ENCODE measurements at regions not wholly inside any gene's neighbourhood (a gene's known extent, or its start where the extent isn't known, plus 50 kb on each side); places are given as distances from the start of the nearest gene placed in this dataset.

- TF ChIP-seq CTCF (IDR thresholded peaks at IDR 0.05; ENCODE audit: extremely low read depth, insufficient read depth, missing control alignments), result no peak
- no peak for DNase-seq (ENCODE audit: low spot score)
- in situ Hi-C loops (cut with MboI; ENCODE audit: low pct_unique_long_range_greater_than_20kb, low sequenced_read_pairs, unreplicated experiment), result no loop called here
Measured at GRCh38 chr5:57102905-57103255, 71.0 kb upstream of the GPBP1 start.

DNA sequence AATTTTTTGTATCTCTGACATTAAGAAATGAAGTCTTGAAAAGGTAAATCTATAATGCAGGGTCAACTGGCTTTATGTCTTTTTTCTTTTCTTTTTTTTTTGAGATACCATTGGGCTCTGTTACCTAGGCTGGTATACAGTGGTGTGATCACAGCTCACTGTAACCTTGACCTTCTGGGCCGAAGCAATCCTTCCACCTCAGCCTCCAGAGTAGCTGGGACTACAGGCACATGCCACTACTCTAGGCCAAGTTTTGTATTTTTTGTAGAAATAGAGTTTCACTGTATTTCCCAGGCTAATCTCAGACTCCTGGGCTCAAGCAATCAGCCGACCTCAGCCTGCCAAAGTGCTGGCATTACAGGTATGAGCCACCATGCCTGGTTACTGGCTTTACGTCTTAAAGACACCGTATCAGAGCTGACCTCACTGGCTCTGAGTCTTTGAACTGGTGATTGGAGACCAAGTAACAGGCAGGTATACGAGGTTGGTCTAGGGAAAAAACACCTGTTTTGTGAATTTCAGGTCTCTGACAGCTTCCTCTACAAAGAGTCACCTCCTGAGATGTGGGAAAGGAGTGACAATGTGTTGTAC, 70.4 kb upstream of the GPBP1 start:
- no peak for DNase-seq (ENCODE audit: low spot score)
- TF ChIP-seq CTCF (IDR thresholded peaks at IDR 0.05; ENCODE audit: extremely low read depth, insufficient read depth, missing control alignments), result no peak
- in situ Hi-C loops (cut with MboI; ENCODE audit: low pct_unique_long_range_greater_than_20kb, low sequenced_read_pairs, unreplicated experiment), result no loop called here

GRCh38 chr5:57106661-57107060, 67.2 kb upstream of the GPBP1 start:
- no peak for TF ChIP-seq CTCF (IDR thresholded peaks at IDR 0.05; ENCODE audit: extremely low read depth, insufficient read depth, missing control alignments)
- in situ Hi-C loops (cut with MboI; ENCODE audit: low pct_unique_long_range_greater_than_20kb, low sequenced_read_pairs, unreplicated experiment), result no loop called here
- DNase-seq (ENCODE audit: low spot score), result no peak

- in situ Hi-C loops (cut with MboI; ENCODE audit: low pct_unique_long_range_greater_than_20kb, low sequenced_read_pairs, unreplicated experiment), result no loop called here
- no peak for DNase-seq (ENCODE audit: low spot score)
- no peak for TF ChIP-seq CTCF (IDR thresholded peaks at IDR 0.05; ENCODE audit: extremely low read depth, insufficient read depth, missing control alignments)
Measured at GRCh38 chr5:57111993-57112392, 61.9 kb upstream of the GPBP1 start.

GRCh38 chr5:57113481-57113880, 60.4 kb upstream of the GPBP1 start:
- DNase-seq (ENCODE audit: low spot score), result no peak
- in situ Hi-C loops (cut with MboI; ENCODE audit: low pct_unique_long_range_greater_than_20kb, low sequenced_read_pairs, unreplicated experiment), result no loop called here
- TF ChIP-seq CTCF (IDR thresholded peaks at IDR 0.05; ENCODE audit: extremely low read depth, insufficient read depth, missing control alignments), result no peak

GRCh38 chr5:57117596-57117995, 56.3 kb upstream of the GPBP1 start:
- TF ChIP-seq CTCF (IDR thresholded peaks at IDR 0.05; ENCODE audit: extremely low read depth, insufficient read depth, missing control alignments), result no peak
- in situ Hi-C loops (cut with MboI; ENCODE audit: low pct_unique_long_range_greater_than_20kb, low sequenced_read_pairs, unreplicated experiment), result no loop called here
- DNase-seq (ENCODE audit: low spot score), result no peak

GRCh38 chr5:57119031-57119430, 54.8 kb upstream of the GPBP1 start:
- no peak for TF ChIP-seq CTCF (IDR thresholded peaks at IDR 0.05; ENCODE audit: extremely low read depth, insufficient read depth, missing control alignments)
- DNase-seq (ENCODE audit: low spot score), result no peak
- in situ Hi-C loops (cut with MboI; ENCODE audit: low pct_unique_long_range_greater_than_20kb, low sequenced_read_pairs, unreplicated experiment), result no loop called here
